ENCODE measurements at regions not wholly inside any gene's neighbourhood (a gene's known extent, or its start where the extent isn't known, plus 50 kb on each side); places are given as distances from the start of the nearest gene placed in this dataset.
"Not testable (repeated sequence)": the region's sequence is repeated elsewhere in the genome, so short reads cannot be mapped to it uniquely, and the experiment has no call there.

GRCh38 chr5:168101352-168101751 is 190.1 kb upstream of the WWC1 start:
- intact Hi-C loops (cut with DNase I) = no loop called here
- no peak for DNase-seq (ENCODE audit: low spot score)

GRCh38 chr5:168103018-168103417 is 188.4 kb upstream of the WWC1 start:
- DNase-seq (ENCODE audit: low spot score); intact Hi-C loops (cut with DNase I): not testable (repeated sequence)

GRCh38 chr5:168104350-168104749 is 187.1 kb upstream of the WWC1 start:
- intact Hi-C loops (cut with DNase I) = no loop called here

DNA sequence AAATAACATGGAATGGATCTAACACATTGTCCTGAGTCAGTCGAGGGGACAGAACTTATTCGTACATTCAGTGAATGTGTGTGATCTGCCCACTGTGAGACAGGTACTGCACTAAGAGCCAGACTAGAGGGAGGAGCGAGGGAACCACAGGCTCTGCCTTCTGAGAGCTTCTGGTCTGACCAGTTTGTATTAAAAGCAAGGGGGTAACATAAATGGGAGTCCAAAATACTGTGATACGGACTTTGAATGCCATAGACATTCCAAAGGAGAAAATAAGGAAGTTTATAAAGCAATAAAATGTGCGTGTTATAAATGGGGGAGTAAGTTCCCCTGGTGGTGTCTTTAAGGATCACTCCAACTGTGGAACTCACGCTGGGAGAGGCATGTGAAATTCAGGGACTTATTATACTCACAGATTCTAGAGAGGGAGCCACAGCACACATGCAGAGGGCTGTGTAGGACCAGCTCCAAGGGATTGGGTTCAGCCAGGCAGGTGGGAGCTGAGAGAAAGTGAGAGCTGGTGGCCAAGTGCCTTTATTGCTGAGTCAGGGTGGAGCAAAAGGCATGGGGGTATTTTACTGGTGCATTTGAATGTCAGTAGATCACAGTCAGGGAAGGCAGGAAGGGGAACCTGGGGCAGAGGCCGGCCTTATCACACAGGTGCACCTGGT is 186.5 kb upstream of the WWC1 start:
- intact Hi-C loops (cut with DNase I) = no loop called here

More at GRCh38 chr5:168104350-168104749, 187.1 kb upstream of the WWC1 start:
- no peak for DNase-seq (ENCODE audit: low spot score)

DNA sequence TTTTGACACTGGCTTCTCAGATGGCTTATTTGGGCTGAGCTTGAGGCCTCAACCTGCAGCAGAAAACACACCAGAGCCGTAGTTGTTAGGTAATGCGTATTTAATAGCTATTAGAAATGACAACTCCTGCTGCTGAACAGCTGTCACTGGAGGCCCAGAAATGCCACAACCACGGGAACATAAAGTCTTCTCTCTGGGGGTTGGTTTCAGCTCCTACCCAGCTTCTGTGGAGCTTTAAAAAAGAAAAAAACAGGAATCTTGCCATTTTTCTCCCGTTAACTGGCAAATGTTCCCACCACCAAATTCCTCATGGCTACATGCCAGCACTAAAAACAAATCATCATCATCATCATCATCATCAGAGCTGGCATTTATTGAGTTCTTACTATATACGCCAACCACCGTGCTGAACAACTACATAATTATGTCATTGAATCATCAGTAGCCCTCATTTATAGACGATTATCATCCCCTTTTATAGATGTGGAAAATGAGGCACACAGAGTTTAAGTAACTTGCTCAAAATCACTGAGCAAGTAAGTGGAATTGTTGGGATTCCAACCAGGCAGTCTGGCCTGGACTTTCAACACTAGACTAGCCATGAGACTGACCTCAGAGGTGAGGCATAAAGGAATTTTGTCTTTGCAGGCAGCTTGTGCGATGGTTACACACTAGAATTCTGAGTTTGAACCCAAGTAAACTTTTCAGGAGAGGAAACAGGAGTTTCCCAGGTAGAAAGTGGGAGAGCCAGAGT is 185.3 kb upstream of the WWC1 start:
- intact Hi-C loops (cut with DNase I) = no loop called here
- no peak for DNase-seq (ENCODE audit: low spot score)

More for the DNA sequence above, 186.5 kb upstream of the WWC1 start:
- DNase-seq (ENCODE audit: low spot score) = no peak

- no peak for DNase-seq (ENCODE audit: low spot score)
- intact Hi-C loops (cut with DNase I) = no loop called here
These were observed 182.0 kb upstream of the WWC1 start for GRCh38 chr5:168109441-168109840.

DNA sequence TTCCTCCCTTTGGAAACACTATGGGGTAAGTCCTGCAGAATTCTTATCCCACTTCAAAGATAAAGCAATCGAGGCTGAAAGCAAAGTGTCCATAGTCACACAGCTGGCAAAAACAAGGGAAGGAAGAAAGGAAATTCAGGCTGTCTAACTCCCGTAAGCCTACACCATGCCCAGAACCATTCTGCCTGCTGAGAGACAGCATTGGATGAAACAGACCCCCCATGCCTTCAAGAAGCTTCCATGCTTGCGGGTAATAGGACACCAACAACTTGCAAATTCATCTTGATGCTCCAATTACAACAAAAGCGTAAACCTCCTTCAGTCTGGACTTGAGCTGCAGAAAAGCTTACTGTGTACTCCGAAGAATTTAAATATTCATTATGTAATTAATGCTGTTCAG is 181.1 kb upstream of the WWC1 start:
- no peak for DNase-seq (ENCODE audit: low spot score)
- intact Hi-C loops (cut with DNase I) = no loop called here

- intact Hi-C loops (cut with DNase I) = no loop called here
- no peak for DNase-seq (ENCODE audit: low spot score)
These were observed 180.3 kb upstream of the WWC1 start for GRCh38 chr5:168110870-168111832.

GRCh38 chr5:168114444-168115017 is 176.9 kb upstream of the WWC1 start:
- no peak for DNase-seq (ENCODE audit: low spot score)

DNA sequence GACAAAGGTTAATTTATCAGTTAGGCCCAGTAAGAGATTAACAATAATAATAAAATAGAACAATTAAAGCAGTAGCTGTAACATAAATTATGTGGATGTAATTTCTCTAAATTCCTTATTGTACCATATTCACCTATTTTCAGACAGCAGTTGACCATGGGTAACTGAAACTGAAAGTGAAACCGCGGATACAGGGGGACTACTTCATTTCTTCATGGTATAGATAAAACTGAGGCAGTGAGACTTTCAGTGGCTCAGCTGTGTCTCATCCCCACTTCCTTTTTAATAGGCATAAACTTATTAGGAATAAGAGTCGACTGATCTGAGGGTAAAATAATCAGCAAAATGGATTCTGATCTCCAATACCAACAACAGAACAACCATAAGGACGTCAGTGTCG is 174.0 kb upstream of the WWC1 start:
- intact Hi-C loops (cut with DNase I) = loop anchor here (5.0 kb wide), 1 partner anchor 100 kb away; no protein-coding TSS in a partner anchor
- DNase-seq (ENCODE audit: low spot score) = no peak

More at GRCh38 chr5:168114444-168115017, 176.9 kb upstream of the WWC1 start:
- intact Hi-C loops (cut with DNase I) = loop anchor here (5.0 kb wide), 1 partner anchor 103 kb away; no protein-coding TSS in a partner anchor

- no peak for DNase-seq (ENCODE audit: low spot score)
- intact Hi-C loops (cut with DNase I) = loop anchor here (5.0 kb wide), 1 partner anchor 99 kb away; no protein-coding TSS in a partner anchor
These were observed 173.3 kb upstream of the WWC1 start for GRCh38 chr5:168118042-168118668.

GRCh38 chr5:168120401-168121137 is 170.9 kb upstream of the WWC1 start:
- DNase-seq (ENCODE audit: low spot score) = no peak
- intact Hi-C loops (cut with DNase I) = no loop called here

- intact Hi-C loops (cut with DNase I) = no loop called here
- DNase-seq (ENCODE audit: low spot score) = no peak
These were observed 170.3 kb upstream of the WWC1 start for GRCh38 chr5:168121138-168121494.

DNA sequence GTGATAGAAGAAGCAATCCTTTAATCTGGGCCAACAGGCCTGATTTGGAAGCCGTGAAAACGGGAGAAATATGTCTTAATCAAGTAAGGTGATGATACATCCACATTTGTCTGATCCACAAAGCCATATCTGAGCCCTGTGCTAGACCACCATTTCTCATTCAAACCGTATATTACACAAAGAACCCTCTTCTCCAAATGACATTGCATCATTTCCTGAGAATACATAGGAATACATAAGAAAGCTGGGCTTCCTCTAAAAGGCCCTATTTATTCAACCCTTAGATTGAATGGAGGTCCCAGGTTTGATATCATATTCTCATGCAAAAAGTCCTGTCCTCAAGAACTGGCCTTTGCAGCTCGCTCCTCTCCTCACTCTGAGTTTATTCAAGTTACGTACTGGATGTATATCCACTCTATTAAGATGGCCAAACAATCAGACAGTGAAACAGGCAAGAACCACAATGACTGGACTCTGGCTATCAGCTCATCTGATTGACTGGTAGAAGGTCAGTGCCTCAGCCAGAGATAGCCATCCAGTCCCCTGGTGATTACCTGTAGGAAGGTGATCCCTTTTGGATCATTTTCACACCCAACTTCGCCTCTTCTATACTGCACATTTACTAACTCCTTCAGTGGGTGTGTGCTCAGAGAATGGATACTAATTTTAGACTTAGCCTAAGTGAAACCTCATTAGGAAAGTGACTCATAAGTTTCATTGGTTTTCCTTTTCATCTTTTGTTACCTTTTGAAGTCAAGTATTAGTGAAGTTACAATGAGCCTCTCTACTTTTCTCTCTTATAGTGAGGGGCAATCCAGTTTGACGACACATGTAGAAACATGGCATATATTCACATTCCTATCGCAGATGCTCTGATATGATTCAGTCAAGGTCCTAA is 167.6 kb upstream of the WWC1 start:
- DNase-seq (ENCODE audit: low spot score) = no peak
- intact Hi-C loops (cut with DNase I) = no loop called here

DNA sequence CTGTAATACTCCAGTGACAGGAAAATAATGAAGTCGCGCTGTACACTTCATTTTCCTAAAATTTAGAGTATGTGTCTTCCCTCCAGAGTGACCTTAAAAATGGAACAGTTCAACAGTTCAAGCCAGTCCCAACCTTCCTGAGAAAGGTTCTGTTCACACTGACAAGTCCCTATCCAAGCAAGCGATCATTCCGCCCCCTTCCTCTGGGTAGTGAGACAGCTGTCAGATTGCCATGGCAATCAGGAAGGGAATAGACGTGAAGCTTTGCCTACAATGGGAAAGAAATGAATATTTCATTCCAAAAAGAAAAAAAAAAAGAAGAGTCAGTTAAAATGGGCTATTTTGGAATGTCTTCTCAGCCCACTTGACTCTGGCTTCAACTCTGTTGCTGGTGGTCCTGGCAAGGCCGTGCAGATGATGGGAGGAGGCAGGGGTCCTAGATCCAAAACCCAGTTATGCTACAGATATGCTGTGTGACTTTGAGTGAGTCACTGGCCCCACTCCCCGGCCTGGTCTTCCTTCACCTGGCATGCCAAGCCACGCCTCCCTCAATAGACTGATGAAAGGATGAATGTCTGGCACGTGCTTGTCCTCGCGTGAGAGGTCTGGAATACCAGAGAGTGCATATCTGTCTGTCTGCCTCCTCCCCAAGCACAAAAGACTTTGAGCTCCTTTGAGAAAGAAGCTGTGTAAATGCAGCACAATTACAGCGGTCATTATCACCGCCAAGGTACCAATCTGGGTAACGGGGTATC is 165.8 kb upstream of the WWC1 start:
- intact Hi-C loops (cut with DNase I) = no loop called here
- DNase-seq (ENCODE audit: low spot score) = no peak

DNA sequence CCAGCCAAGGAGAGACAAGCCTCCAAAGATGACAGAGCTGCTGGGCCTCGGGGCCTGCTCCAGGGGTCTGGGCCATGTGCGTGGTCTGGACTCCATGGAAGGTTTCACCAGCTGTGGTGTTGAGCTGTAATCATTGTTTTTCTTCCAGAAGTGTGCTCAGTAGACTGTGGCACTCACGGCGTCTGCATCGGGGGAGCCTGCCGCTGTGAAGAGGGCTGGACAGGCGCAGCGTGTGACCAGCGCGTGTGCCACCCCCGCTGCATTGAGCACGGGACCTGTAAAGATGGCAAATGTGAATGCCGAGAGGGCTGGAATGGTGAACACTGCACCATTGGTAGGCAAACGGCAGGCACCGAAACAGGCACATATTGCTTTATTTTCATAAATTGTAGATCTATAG is 164.8 kb upstream of the WWC1 start:
- DNase-seq (ENCODE audit: low spot score) = no peak
- intact Hi-C loops (cut with DNase I) = no loop called here

DNA sequence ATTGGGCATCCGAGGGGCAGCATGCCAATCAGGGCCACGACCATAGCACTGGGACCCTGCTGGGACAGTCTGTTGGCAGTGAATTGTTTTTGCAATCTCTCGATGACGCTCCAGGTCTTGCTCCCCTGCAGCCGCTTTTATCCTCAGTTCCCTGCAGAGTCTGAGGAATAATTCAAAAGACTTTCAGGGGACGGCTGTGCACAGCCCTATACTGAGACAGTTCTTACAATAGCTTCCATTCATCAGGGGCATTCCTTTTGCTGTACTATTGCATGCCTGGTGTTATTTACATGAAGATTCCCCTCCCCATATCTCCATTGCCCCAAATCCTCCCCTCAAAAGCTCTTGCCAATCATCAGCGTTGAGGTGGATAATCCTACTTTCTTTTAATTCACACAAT is 163.3 kb upstream of the WWC1 start:
- intact Hi-C loops (cut with DNase I) = no loop called here
- DNase-seq (ENCODE audit: low spot score) = no peak

Data from cardiac septum (tissue), 1 donor.